Stimulated activated CD4-positive, alpha-beta T cell treated with anti-CD3 and anti-CD28 coated beads, TNF-alpha, amount 100 ng/mL, for 24 hours (primary cell): ENCODE measurements at regions not wholly inside any gene's neighbourhood (a gene's known extent, or its start where the extent isn't known, plus 50 kb on each side); places are given as distances from the start of the nearest gene placed in this dataset.

Source experiments
- DNase-seq, 3 experiments: peaks; one replicate each; pipeline ENCODE4 v3.0.0-alpha.2; 2020; ENCODE audit warnings: low read depth in 3 of 3

DNA sequence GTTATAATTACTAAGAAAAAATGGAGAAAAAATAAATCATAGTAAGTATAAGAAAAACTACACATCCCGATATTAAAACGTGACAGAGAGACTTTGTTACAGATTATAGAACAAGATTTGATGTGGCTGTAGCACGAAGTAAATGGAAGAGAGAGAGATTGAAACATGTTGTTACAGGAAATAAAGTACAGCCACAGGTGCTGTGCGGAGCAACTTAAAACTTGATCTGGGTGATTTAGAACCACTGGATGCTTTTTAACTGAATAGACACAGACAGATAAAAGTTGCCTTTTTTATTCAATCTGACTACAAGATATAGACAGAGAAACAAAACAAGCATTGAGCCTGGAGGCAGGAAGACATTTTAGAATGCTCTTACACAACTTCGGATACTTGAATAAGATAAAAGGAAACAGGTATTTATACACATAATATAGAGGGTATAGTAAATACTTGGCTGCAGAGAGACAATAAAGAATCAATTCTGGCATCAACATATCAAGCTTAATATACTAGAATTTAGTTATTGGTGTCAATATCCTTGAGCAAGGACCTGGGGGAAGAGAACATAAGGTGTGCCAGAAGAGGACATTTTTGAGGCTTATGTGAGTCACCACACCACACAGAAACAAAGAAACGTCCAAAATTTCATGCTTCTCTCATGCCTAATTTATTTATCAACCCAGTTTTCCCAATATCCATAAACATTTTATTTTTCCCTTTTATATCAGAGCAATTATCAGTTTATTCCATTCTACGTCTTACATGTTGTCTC, 548.5 kb downstream of the SLITRK1 start:
- DNase-seq: no peak

- no peak for DNase-seq
Observed at GRCh38 chr13:83332751-83333150, 549.5 kb downstream of the SLITRK1 start.

DNA sequence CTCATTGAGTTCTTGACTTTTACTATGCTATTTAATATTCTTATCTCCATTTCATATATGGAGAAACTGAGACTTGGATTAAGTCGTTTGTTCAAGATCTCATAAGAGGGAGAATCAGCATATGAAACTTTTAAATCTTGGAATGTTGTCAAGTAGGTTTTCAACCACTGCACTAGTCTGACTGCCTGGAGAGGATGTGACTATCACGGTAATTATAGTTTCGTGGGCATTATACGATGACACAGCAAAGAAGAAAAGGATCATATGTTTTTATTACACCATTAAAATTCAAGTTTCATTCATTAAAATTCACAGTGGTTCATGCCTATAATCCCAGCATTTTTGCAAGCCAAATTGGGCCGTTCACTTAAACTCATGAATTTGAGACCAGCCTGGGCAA, 555.2 kb downstream of the SLITRK1 start:
- no peak for DNase-seq

DNA sequence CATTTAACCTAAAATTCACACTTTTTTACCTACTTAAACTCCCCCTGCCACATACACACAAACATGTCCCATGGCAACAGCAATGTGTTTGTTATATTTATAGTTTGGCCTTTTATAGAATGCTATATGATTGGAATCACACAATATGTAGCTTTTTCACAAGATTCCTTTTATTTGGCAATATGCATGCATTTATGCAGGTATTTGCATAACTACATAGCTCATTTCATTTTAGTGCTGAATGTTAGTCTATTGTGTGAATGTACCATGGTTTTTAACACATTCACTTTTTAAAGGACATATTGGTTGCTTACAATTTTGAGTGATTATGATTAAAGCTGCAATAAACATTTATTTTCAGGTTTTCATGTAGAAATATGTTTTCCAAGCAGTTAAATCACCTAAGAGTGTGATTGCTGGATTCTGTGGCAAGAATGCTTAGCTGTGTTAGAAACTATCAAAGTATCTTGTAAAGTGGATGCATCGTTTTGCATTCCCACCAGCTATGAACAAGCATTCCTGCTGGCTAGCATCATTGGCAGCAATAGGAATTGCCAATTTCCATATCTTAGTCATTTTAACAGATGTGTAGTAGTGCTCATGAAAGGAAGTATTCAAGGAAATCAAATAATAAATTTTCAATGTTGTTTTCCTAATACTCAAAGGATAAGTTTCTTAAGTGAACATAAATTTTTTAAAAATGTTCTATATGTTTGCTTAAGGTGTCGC, 557.0 kb downstream of the SLITRK1 start:
- DNase-seq: no peak

GRCh38 chr13:83311886-83312577, 570.2 kb downstream of the SLITRK1 start:
- DNase-seq: no peak

DNA sequence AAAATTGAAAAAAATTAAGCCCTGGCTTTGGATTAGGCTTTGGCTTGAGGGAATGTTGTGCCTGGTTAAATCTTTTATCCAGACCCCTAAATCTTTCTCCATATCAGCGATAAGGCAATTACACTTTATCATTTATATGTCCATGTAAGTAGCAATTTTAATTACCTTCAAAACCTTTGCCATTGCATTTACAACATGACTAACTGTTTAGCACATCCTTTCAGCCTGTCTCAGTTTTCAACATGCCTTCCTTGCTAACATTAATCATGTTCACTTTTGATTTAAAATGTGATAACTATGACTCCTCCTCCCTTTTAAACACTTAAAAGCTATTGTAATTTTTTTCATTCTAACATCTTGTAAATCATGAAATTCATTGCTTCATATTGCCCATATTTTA, 583.7 kb downstream of the SLITRK1 start:
- no peak for DNase-seq

GRCh38 chr13:83297586-83298290, 584.5 kb downstream of the SLITRK1 start:
- no peak for DNase-seq

DNA sequence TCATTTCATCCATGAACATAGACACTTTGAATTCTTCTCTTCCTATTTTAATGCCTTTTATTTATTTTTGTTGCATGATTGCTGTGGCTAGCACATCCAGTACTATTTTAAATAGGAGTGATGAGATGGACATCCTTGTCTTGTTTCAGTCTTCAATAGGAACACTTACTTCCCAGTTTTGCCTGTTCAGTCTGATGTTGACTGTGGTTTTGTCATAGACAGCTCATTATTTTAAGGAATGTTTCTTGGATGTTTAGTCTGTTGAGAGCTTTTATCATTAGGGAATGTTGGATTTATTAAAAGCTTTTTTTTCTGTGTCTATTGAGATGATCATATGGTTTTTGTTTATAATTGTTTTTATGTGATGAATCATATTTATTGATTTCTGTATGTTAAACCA, 586.6 kb downstream of the SLITRK1 start:
- no peak for DNase-seq

GRCh38 chr13:83286737-83287136, 595.5 kb downstream of the SLITRK1 start:
- DNase-seq: no peak

DNA sequence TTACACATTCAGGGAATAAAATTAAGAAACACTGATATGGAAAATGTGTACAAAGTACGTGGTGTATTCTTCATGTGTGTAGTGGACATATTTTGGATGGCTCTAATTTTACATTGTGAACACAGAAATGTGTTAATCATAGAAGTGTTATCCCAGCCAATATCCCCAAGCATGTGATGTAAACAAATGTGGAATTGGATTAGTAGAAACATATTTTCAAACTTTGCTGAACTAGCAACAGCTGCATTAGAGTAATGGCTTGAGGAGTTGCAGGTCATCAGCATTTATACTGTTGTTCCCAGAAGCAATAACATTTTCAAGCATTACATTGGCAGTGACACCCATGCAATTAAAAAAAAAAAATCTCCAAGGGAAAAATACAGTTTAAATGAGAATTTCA, 600.6 kb downstream of the SLITRK1 start:
- no peak for DNase-seq

DNA sequence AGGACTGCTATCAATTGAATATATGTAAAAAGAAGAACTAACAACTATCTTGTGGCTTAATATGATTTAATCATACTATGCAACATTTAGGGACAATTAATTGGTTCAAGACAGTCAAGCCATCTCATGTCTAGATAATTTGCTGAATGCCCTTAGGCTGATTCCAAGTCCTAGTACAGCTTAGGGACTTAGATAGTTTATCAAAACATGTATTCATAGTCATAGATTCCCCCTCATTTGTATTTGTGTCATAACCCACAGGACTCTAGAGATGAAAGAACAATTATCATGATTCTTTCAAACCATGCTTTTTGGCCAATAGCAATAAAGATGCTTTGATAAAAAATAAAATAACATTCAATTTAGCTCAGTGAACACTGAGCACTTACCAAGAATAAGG, 607.6 kb downstream of the SLITRK1 start:
- DNase-seq: no peak

- DNase-seq: no peak
Observed at GRCh38 chr13:83272652-83273240, 609.5 kb downstream of the SLITRK1 start.

DNA sequence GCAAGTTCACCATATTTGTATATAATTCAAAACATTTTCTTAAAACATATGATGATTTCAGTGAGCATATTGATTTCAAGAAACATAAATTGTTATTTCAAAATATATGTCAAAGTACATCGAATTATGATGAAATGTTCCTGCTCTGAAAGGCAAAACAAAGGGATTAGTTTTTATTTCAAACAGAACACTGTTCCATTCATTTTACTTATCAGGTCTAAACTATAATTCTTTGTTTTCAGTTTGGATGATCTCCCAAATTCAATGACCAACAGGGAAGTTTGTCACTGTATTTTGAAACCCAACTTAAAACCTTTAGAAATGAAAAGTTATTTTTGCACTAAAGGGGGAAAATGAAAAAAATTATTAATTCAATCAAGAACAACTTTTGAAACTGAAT, 610.2 kb downstream of the SLITRK1 start:
- no peak for DNase-seq

- no peak for DNase-seq
Observed at GRCh38 chr13:83265279-83265678, 617.0 kb downstream of the SLITRK1 start.

DNA sequence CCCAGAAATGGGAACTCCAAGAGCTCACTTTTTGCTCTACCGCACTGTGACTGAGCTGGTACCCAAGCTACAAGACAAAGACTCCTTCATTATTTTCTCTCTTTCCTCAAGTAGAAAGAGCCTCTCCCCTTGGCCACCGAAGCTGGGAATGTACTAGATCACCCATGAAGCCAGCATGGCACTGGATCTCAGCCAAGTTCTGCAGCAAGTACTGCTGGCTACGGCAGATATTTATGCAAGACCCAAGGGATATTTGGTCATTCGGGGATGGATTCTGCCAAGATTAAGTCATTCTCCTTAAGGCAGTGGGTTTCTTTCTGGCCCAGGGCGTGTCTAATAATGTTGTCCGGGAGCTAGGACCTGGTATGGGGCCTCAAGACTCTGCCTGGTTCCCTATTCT, 633.5 kb downstream of the SLITRK1 start:
- no peak for DNase-seq

DNA sequence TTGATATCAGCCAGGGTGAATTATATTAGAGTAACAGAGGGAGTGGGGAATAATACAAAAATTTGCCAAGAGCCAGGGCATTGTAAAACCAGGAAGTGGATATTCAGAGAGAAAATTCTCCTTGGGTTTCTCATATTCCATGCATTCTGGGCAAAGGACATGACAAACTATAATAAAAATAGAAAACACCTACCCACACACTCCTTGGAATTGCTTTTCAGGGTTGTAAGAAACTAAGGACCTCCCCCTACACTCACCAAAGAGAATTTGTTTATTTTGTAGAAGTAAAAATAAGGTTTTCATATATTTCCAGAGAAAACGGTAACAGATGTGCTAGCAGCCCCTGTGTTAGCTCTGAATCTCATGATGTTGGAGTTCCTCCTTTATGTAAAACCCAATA, 649.6 kb downstream of the SLITRK1 start:
- DNase-seq: no peak

GRCh38 chr13:83229574-83230305, 652.5 kb downstream of the SLITRK1 start:
- DNase-seq: no peak

DNA sequence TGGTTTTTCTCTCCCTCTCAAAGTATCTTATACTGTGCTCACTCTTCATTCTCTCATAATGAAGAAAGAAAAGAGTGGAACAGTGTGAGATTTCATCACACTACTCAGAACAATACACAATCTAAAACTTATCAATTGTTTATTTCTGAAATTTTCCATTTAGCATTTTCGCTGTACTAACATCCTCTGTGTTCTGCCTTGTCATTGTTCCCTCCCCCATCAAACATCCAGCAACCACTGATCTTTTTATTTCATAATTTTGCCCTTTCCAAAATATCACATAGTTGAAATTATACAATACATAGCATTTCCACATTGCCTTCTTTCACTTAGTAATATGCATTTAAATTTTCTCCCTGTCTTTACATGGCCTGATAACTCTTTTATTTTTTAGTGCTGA, 658.7 kb downstream of the SLITRK1 start:
- DNase-seq: no peak

- DNase-seq: no peak
Observed at GRCh38 chr13:83221813-83222241, 660.4 kb downstream of the SLITRK1 start.

DNA sequence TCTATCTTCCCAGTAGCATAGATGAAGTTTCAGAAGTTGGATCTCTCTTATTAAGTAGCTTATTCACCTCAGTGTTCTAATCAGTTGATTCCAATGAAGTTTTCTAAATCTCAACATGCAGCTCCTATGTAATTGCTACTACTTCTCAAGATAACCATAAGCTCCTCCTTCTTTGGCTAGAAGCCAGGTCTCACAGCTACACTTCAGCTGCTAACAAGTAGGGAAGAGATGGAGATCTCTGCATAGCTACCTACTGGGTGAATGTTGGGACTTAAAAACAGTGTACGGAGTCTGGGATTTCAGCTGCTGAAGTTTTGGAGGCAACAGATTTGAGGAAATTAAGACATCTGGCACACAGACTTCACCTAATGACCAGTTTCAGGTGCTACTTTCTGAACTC, 661.0 kb downstream of the SLITRK1 start:
- no peak for DNase-seq

GRCh38 chr13:83220241-83220640, 662.0 kb downstream of the SLITRK1 start:
- no peak for DNase-seq
